22Rv1 (cell line): ENCODE measurements at regions not wholly inside any gene's neighbourhood (a gene's known extent, or its start where the extent isn't known, plus 50 kb on each side); places are given as distances from the start of the nearest gene placed in this dataset.

Source experiments
- H3K27ac ChIP-seq: fragments of 450-650 bp; 2 replicates; pipeline ENCODE4 v1.5.1; 2017
- ZFX ChIP-seq: fragments of 450-650 bp; IDR thresholded peaks from 2 replicates; pipeline ENCODE4 v1.6.1; 2017; ENCODE audit warnings: antibody characterized with exemption, borderline replicate concordance
- TF ChIP-seq, protein P1 (sequence below): fragments of 450-650 bp; IDR thresholded peaks from 2 replicates; pipeline ENCODE4 v1.5.1; 2017; ENCODE audit warnings: mild to moderate bottlenecking

DNA sequence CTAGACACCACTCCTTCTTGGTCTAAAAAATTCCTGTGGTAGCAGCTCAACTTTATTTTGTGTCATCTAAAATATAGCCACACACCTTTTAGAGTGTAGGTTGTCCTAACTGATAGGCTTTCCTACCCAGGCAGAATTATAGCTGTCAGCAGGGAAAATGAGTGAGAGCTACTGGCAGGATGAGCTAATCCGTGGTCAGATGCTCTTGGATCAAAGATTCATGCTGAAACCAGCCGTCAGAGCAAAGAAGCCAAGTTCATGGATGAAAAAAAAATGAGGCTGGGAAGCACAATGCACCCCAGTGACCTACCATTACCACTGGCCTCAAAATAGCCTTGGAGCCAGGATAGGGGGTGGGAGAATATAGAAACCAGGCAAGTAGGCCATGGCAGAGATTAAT is 113.1 kb upstream of the BLID start:
- TF ChIP-seq ZFX = no peak
- TF ChIP-seq, protein P1, sequence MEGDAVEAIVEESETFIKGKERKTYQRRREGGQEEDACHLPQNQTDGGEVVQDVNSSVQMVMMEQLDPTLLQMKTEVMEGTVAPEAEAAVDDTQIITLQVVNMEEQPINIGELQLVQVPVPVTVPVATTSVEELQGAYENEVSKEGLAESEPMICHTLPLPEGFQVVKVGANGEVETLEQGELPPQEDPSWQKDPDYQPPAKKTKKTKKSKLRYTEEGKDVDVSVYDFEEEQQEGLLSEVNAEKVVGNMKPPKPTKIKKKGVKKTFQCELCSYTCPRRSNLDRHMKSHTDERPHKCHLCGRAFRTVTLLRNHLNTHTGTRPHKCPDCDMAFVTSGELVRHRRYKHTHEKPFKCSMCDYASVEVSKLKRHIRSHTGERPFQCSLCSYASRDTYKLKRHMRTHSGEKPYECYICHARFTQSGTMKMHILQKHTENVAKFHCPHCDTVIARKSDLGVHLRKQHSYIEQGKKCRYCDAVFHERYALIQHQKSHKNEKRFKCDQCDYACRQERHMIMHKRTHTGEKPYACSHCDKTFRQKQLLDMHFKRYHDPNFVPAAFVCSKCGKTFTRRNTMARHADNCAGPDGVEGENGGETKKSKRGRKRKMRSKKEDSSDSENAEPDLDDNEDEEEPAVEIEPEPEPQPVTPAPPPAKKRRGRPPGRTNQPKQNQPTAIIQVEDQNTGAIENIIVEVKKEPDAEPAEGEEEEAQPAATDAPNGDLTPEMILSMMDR = no peak
- H3K27ac ChIP-seq = no peak overlapping the region

DNA sequence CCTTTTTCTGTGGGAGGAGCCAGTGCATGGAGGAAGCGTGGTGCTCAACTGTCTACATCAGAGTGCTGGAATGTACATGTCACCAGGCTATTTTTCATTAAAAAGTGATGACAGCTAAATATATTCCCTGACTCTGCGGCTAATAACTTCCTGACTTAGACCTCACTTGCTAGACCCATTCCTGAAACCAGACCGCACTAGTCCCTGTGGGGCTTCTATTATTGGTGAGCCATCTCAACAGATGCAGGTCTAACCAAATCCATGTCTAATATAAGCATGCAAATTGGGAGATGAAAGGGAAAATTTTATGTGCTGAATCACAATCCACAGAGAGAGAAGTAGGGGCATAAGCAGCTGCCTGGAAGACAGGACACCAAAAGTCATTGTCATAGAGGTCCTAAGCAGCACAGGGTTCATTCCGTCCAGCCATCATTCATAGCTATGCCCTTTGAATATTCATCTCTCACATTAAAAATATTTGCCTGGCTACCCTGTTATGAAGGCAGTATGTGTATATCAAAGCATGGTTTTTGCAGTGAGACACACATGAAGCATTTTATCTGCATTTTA is 110.9 kb upstream of the BLID start:
- TF ChIP-seq, protein P1 = no peak
- no peak for TF ChIP-seq ZFX
- no peak overlapping the region for H3K27ac ChIP-seq

DNA sequence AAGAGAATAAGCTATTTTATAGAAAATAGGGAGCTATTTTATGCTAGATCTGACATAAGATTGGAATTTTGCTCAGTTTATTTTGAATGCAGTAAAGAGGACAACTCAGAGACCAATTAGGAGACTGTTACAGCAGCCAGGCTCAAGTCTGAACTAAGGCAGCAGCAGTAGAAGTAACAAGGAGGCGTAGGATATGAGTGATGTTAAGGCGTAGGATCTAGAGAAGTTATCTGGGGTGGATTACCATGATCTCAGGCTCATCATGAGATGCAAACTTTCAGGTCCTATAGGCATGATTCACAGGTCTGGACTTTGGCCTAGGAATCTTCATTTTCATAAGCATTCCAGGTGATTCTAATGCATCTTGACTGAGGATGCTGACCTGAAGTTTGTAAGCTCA is 108.9 kb upstream of the BLID start:
- no peak overlapping the region for H3K27ac ChIP-seq
- TF ChIP-seq, protein P1 = no peak
- no peak for TF ChIP-seq ZFX

- TF ChIP-seq, protein P1 = no peak
- no peak for TF ChIP-seq ZFX
These were observed 104.3 kb upstream of the BLID start for GRCh38 chr11:122220321-122220720.

GRCh38 chr11:122219791-122220190 is 103.8 kb upstream of the BLID start:
- no peak overlapping the region for H3K27ac ChIP-seq
- TF ChIP-seq ZFX = no peak
- TF ChIP-seq, protein P1 = no peak

More at GRCh38 chr11:122220321-122220720, 104.3 kb upstream of the BLID start:
- H3K27ac ChIP-seq = no peak overlapping the region

- no peak overlapping the region for H3K27ac ChIP-seq
These were observed 99.4 kb upstream of the BLID start for GRCh38 chr11:122215244-122215992.

GRCh38 chr11:122214567-122214966 is 98.6 kb upstream of the BLID start:
- TF ChIP-seq, protein P1 = no peak
- no peak for TF ChIP-seq ZFX
- H3K27ac ChIP-seq = no peak overlapping the region

More at GRCh38 chr11:122215244-122215992, 99.4 kb upstream of the BLID start:
- TF ChIP-seq, protein P1 = peak; percentile 87
- TF ChIP-seq ZFX = no peak
